Cardiac muscle cell (in vitro differentiated cells and primary cell): ENCODE measurements at regions not wholly inside any gene's neighbourhood (a gene's known extent, or its start where the extent isn't known, plus 50 kb on each side); places are given as distances from the start of the nearest gene placed in this dataset.

Experiments
- DNase-seq, 2 donors: peaks; one replicate each; pipeline versions ENCODE4 v3.0.0 to v3.0.0-alpha.2; 2010 to 2017; ENCODE audit warnings: low read depth in 1 of 2, low spot score in 1 of 2
- H3K27ac ChIP-seq: fragments of 200-600 bp; sonication (generic); 2 replicates; pipeline ENCODE4 v1.5.1; 2016
- H3K27me3 ChIP-seq: fragments of 200-600 bp; sonication (generic); 2 replicates; pipeline ENCODE4 v1.6.0; 2016; ENCODE audit warnings: control low read depth
- H3K36me3 ChIP-seq: fragments of 200-600 bp; sonication (generic); 2 replicates; pipeline ENCODE4 v1.5.1; 2016; ENCODE audit warnings: control low read depth
- H3K4me1 ChIP-seq: fragments of 200-600 bp; sonication (generic); 2 replicates; pipeline ENCODE4 v1.8.1; 2017; ENCODE audit warnings: low read depth, mild to moderate bottlenecking, mixed run types
- H3K4me3 ChIP-seq: fragments of 200-600 bp; sonication (generic); 2 replicates; pipeline ENCODE4 v1.5.1; 2016; ENCODE audit warnings: mild to moderate bottlenecking
- H3K9me3 ChIP-seq: fragments of 200-600 bp; sonication (generic); 2 replicates; pipeline ENCODE4 v1.5.1; 2017; ENCODE audit warnings: low read depth, mild to moderate bottlenecking, control low read depth
- CTCF ChIP-seq: IDR thresholded peaks from 2 replicates; pipeline ENCODE4 v1.5.1; 2012; ENCODE audit warnings: low read depth, mild to moderate bottlenecking, low read length

GRCh38 chrX:42460706-42461105, 317.3 kb downstream of the PPP1R2C start:
- no peak for TF ChIP-seq CTCF
- Histone ChIP-seq H3K27ac (no peak overlapping the region), H3K4me1 (no peaks in the 10 kb centered on the region), H3K4me3 (no peak overlapping the region), H3K36me3 (no peaks in the 10 kb centered on the region), H3K9me3 (no peaks in the 10 kb centered on the region), H3K27me3 (no peaks in the 10 kb centered on the region)
- DNase-seq, result no peak

GRCh38 chrX:42459735-42460134, 318.2 kb downstream of the PPP1R2C start:
- no peak overlapping the region for H3K4me3 ChIP-seq
- no peaks in the 10 kb centered on the region for H3K27me3 ChIP-seq
- no peaks in the 10 kb centered on the region for H3K9me3 ChIP-seq
- no peak overlapping the region for H3K27ac ChIP-seq
- no peak for TF ChIP-seq CTCF
- H3K4me1 ChIP-seq, result no peaks in the 10 kb centered on the region
- H3K36me3 ChIP-seq, result no peaks in the 10 kb centered on the region
- DNase-seq, result no peak

DNA sequence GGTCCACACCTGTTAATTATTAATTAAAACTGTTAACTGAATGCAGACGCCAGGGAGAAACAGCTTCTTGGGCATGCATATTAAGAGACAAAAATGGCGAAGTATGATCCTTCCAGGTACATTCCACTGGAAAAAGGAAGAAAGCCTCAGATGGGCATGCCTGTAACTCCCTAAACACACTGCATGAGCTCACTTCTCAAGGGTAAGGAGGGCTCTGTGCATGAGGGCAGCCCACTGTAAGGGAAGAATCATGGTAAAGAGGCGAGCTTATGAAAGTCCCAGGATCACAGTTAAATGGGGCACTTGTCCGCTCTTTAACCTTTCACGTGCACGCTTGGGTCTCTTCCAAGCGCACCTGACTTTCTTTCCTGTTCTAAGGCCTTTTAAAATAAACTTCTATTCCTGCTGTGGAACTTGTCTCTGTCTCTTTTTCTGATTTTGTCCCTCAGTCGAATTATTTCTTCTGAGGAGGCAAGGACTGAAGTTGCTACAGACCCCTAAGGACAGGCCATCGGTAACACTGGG, 321.7 kb downstream of the PPP1R2C start:
- Histone ChIP-seq H3K27me3 (no peaks in the 10 kb centered on the region), H3K9me3 (no peaks in the 10 kb centered on the region), H3K4me1 (no peaks in the 10 kb centered on the region), H3K4me3 (no peak overlapping the region), H3K27ac (no peak overlapping the region), H3K36me3 (no peaks in the 10 kb centered on the region)
- TF ChIP-seq CTCF, result no peak
- DNase-seq, result no peak

DNA sequence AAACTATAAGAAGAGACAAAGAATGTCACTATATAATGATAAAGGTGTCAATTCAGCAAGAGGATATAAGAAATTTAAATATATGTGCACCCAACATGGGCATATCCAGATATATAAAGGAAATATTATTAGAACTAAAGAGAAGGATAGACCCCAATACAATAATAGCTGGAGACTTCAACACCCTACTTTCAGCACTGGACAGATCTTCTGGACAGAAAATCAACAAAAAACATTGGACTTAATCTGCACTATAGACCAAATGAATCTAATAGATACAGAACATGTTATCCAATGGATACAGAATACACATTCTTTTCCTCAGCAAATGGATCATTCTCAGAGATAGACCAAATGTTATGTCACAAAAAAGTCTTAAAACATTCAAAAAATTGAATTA, 327.7 kb downstream of the PPP1R2C start:
- H3K4me1 ChIP-seq, result no peaks in the 10 kb centered on the region

DNA sequence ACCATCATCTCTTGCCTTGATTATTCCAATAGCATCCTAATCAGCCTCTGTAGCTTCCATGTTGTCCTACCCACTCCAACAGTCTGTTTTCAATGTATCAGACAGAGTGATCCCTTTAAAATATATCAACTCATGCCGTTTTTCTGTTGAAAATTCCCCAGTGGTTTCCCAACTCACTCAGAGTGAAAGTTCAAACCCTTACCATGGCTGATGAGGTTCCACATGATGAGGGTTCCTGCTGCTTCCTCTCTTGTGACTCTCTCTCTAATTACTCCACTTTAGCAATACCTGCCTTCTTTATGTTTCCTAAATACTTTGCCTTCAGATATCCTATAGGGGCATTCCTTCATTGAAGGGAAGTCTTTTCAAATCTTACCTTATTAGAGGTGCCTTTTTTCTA, 334.7 kb downstream of the PPP1R2C start:
- no peak overlapping the region for H3K4me3 ChIP-seq
- H3K4me1 ChIP-seq, result no peaks in the 10 kb centered on the region
- no peak for TF ChIP-seq CTCF
- no peaks in the 10 kb centered on the region for H3K27me3 ChIP-seq
- no peak overlapping the region for H3K27ac ChIP-seq
- H3K36me3 ChIP-seq, result no peaks in the 10 kb centered on the region
- no peak for DNase-seq
- H3K9me3 ChIP-seq, result no peaks in the 10 kb centered on the region

More for the DNA sequence above, 327.7 kb downstream of the PPP1R2C start:
- H3K36me3 ChIP-seq, result no peaks in the 10 kb centered on the region
- no peaks in the 10 kb centered on the region for H3K27me3 ChIP-seq
- no peak for DNase-seq
- no peak overlapping the region for H3K4me3 ChIP-seq
- H3K27ac ChIP-seq, result no peak overlapping the region
- H3K9me3 ChIP-seq, result no peaks in the 10 kb centered on the region
- TF ChIP-seq CTCF, result no peak

- H3K9me3 ChIP-seq, result no peaks in the 10 kb centered on the region
- no peak for TF ChIP-seq CTCF
Measured at GRCh38 chrX:42442745-42443144, 335.2 kb downstream of the PPP1R2C start.

More at GRCh38 chrX:42442745-42443144, 335.2 kb downstream of the PPP1R2C start:
- Histone ChIP-seq H3K4me1 (no peaks in the 10 kb centered on the region), H3K27ac (no peak overlapping the region), H3K4me3 (no peak overlapping the region), H3K27me3 (no peaks in the 10 kb centered on the region), H3K36me3 (no peaks in the 10 kb centered on the region)
- DNase-seq, result no peak
